Tibial nerve (tissue), 4 donors: ENCODE measurements at regions not wholly inside any gene's neighbourhood (a gene's known extent, or its start where the extent isn't known, plus 50 kb on each side); places are given as distances from the start of the nearest gene placed in this dataset.

Experiments
- DNase-seq, 2 donors: peaks; one replicate each; pipeline ENCODE4 v3.0.0-alpha.2; 2019; ENCODE audit warnings: low spot score in 2 of 2
- H3K27ac ChIP-seq, 4 donors: fragments of 200-600 bp; sonication (generic) in 3 of 4; one replicate each; pipeline ENCODE4 v1.5.1; 2017 to 2019; ENCODE audit warnings: mild to moderate bottlenecking in 1 of 4
- H3K27me3 ChIP-seq, 2 donors: fragments of 200-600 bp; sonication (generic) in 1 of 2; one replicate each; pipeline versions ENCODE4 v1.5.1 to v1.6.0; 2017 to 2019
- H3K36me3 ChIP-seq, 3 donors: fragments of 200-600 bp; sonication (generic); one replicate each; pipeline ENCODE4 v1.5.1; 2018 to 2019
- H3K4me1 ChIP-seq, 4 donors: fragments of 200-600 bp; sonication (generic) in 3 of 4; one replicate each; pipeline ENCODE4 v1.5.1; 2017 to 2019
- H3K4me3 ChIP-seq, 4 donors: fragments of 200-600 bp; sonication (generic) in 3 of 4; one replicate each; pipeline ENCODE4 v1.5.1; 2017 to 2019; ENCODE audit warnings: mild to moderate bottlenecking in 1 of 4, moderate library complexity in 1 of 4
- H3K9me3 ChIP-seq, 4 donors: fragments of 200-600 bp; sonication (generic) in 3 of 4; one replicate each; pipeline ENCODE4 v1.5.1; 2017 to 2019
- CTCF ChIP-seq, 5 experiments: fragments of 200-600 bp in 3 of 5; fragments of 450-650 bp in 2 of 5; sonication (generic) in 3 of 5; IDR thresholded peaks; one replicate each; pipeline ENCODE4 v1.5.1; 2016 to 2019; ENCODE audit warnings: antibody characterized with exemption in 5 of 5, mild to moderate bottlenecking in 3 of 5, moderate library complexity in 2 of 5
- EP300 ChIP-seq, 2 donors: sonication (generic); formaldehyde crosslinking; IDR thresholded peaks; one replicate each; pipeline ENCODE4 v1.6.1; 2017; ENCODE audit warnings: antibody characterized with exemption in 2 of 2, mild to moderate bottlenecking in 1 of 2
- POLR2A ChIP-seq, 2 donors: fragments of 450-650 bp; IDR thresholded peaks; one replicate each; pipeline ENCODE4 v1.6.1; 2017; ENCODE audit warnings: antibody characterized with exemption in 2 of 2, mild to moderate bottlenecking in 2 of 2, moderate library complexity in 2 of 2
- WGBS, 2 donors: methylation state at CpG; one replicate each; pipeline ENCODE4 v1.1.5; 2018; 5-methylcytosine and 5-hydroxymethylcytosine counted together

- Histone ChIP-seq H3K4me1 (peaks cover 0 to 15% (median 6%) of the 10 kb centered on the region in 4 donors), H3K27me3 (no peaks in the 10 kb centered on the region), H3K27ac (peak overlapping the region in 1 of 4 donors; percentile 77), H3K4me3 (no peak overlapping the region), H3K36me3 (no peaks in the 10 kb centered on the region), H3K9me3 (no peaks in the 10 kb centered on the region)
- 77 to 78% methylated on average over 4 of the region's 4 CpGs for WGBS, 2 donors
- TF ChIP-seq POLR2A (IDR thresholded peaks at IDR 0.05) (no peak), CTCF (IDR thresholded peaks at IDR 0.05) (no peak), EP300 (IDR thresholded peaks at IDR 0.05) (no peak)
- DNase-seq: no peak
Observed at GRCh38 chr2:181309586-181309985, 147.6 kb upstream of the ITGA4 start.

GRCh38 chr2:181310967-181311366 is 146.2 kb upstream of the ITGA4 start:
- no peaks in the 10 kb centered on the region for H3K9me3 ChIP-seq
- no peak overlapping the region for H3K4me3 ChIP-seq
- H3K27me3 ChIP-seq: no peaks in the 10 kb centered on the region
- 93% methylated on average over 1 of the region's 1 CpG for WGBS, 2 donors
- DNase-seq: no peak
- no peaks in the 10 kb centered on the region for H3K36me3 ChIP-seq
- TF ChIP-seq CTCF (IDR thresholded peaks at IDR 0.05): no peak
- no peak for TF ChIP-seq EP300 (IDR thresholded peaks at IDR 0.05)
- TF ChIP-seq POLR2A (IDR thresholded peaks at IDR 0.05): no peak
- peaks cover 0 to 6% (median 1%) of the 10 kb centered on the region in 4 donors for H3K4me1 ChIP-seq
- H3K27ac ChIP-seq: no peak overlapping the region

- Histone ChIP-seq H3K27me3 (no peaks in the 10 kb centered on the region), H3K4me1 (no peaks in the 10 kb centered on the region), H3K36me3 (no peaks in the 10 kb centered on the region), H3K4me3 (no peak overlapping the region), H3K27ac (peak overlapping the region in 1 of 4 donors; percentile 66), H3K9me3 (no peaks in the 10 kb centered on the region)
- WGBS, 2 donors: 71 to 75% methylated on average over 4 of the region's 4 CpGs
- DNase-seq: no peak
- TF ChIP-seq CTCF (IDR thresholded peaks at IDR 0.05): no peak
- TF ChIP-seq EP300 (IDR thresholded peaks at IDR 0.05): no peak
- no peak for TF ChIP-seq POLR2A (IDR thresholded peaks at IDR 0.05)
Observed at GRCh38 chr2:181311837-181312236, 145.3 kb upstream of the ITGA4 start.

GRCh38 chr2:181312515-181312927 is 144.7 kb upstream of the ITGA4 start:
- Histone ChIP-seq H3K9me3 (no peaks in the 10 kb centered on the region), H3K4me3 (no peak overlapping the region), H3K27ac (peak overlapping the region in 1 of 4 donors; percentile 66), H3K4me1 (no peaks in the 10 kb centered on the region), H3K36me3 (no peaks in the 10 kb centered on the region), H3K27me3 (no peaks in the 10 kb centered on the region)
- 74 to 79% methylated on average over 7 of the region's 7 CpGs for WGBS, 2 donors
- TF ChIP-seq CTCF (IDR thresholded peaks at IDR 0.05): no peak
- no peak for TF ChIP-seq EP300 (IDR thresholded peaks at IDR 0.05)
- TF ChIP-seq POLR2A (IDR thresholded peaks at IDR 0.05): no peak
- DNase-seq: no peak

- H3K27me3 ChIP-seq: no peaks in the 10 kb centered on the region
- no peak overlapping the region for H3K27ac ChIP-seq
- TF ChIP-seq EP300 (IDR thresholded peaks at IDR 0.05) (no peak), POLR2A (IDR thresholded peaks at IDR 0.05) (no peak), CTCF (IDR thresholded peaks at IDR 0.05) (no peak)
- DNase-seq: no peak
- H3K36me3 ChIP-seq: no peaks in the 10 kb centered on the region
- H3K4me1 ChIP-seq: no peaks in the 10 kb centered on the region
- no peak overlapping the region for H3K4me3 ChIP-seq
- H3K9me3 ChIP-seq: no peaks in the 10 kb centered on the region
- WGBS, 2 donors: 80 to 82% methylated on average over 1 of the region's 1 CpG
Observed at GRCh38 chr2:181313845-181314244, 143.3 kb upstream of the ITGA4 start.
